ENCODE measurements at regions not wholly inside any gene's neighbourhood (a gene's known extent, or its start where the extent isn't known, plus 50 kb on each side); places are given as distances from the start of the nearest gene placed in this dataset.

DNA sequence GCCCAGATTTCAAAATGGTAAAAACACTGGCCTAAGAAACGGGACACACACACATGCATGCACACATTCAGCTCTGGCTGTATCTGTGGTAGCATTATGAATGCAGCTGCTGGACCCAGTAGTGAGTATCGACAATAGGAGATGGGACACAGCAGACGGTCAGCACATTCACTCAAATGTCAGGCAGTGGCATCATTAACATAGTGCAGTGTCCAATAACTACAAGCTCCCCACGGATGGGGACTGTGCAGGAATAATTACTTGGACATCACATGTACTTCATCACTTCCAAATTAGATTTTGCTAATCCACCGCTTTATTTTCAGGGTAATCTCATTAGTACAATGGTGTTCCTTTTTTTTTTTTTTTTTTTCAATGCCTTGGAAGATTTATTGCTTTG, 109.5 kb downstream of the FANCF start:
- Mint-ChIP-seq H3K36me3 (ENCODE audit: low read depth) (no peaks in the 10 kb centered on the region), H3K27me3 (ENCODE audit: insufficient read depth) (no peaks in the 10 kb centered on the region), H3K4me3 (no peak overlapping the region), H3K4me1 (ENCODE audit: low read depth) (no peaks in the 10 kb centered on the region), H3K27ac (no peak overlapping the region), H3K9me3 (peaks cover 37% of the 10 kb centered on the region)
- no peak for TF ChIP-seq CTCF (IDR thresholded peaks at IDR 0.05)
- no peak for DNase-seq

GRCh38 chr11:22512457-22512856, 113.2 kb downstream of the FANCF start:
- H3K4me3 Mint-ChIP-seq = no peak overlapping the region
- TF ChIP-seq CTCF (IDR thresholded peaks at IDR 0.05) = no peak
- DNase-seq = no peak
- no peaks in the 10 kb centered on the region for H3K36me3 Mint-ChIP-seq (ENCODE audit: low read depth)
- no peak overlapping the region for H3K27ac Mint-ChIP-seq
- H3K9me3 Mint-ChIP-seq = peaks cover 32% of the 10 kb centered on the region
- no peaks in the 10 kb centered on the region for H3K27me3 Mint-ChIP-seq (ENCODE audit: insufficient read depth)
- H3K4me1 Mint-ChIP-seq (ENCODE audit: low read depth) = no peaks in the 10 kb centered on the region

GRCh38 chr11:22510741-22511140, 114.9 kb downstream of the FANCF start:
- Mint-ChIP-seq H3K27ac (no peak overlapping the region), H3K27me3 (ENCODE audit: insufficient read depth) (no peaks in the 10 kb centered on the region), H3K4me1 (ENCODE audit: low read depth) (no peaks in the 10 kb centered on the region), H3K4me3 (no peak overlapping the region), H3K36me3 (ENCODE audit: low read depth) (no peaks in the 10 kb centered on the region), H3K9me3 (peaks cover 32% of the 10 kb centered on the region)
- DNase-seq = no peak
- TF ChIP-seq CTCF (IDR thresholded peaks at IDR 0.05) = no peak

- Mint-ChIP-seq H3K9me3 (peaks cover 32% of the 10 kb centered on the region), H3K27me3 (ENCODE audit: insufficient read depth) (no peaks in the 10 kb centered on the region), H3K36me3 (ENCODE audit: low read depth) (no peaks in the 10 kb centered on the region), H3K4me3 (no peak overlapping the region), H3K27ac (no peak overlapping the region), H3K4me1 (ENCODE audit: low read depth) (no peaks in the 10 kb centered on the region)
- DNase-seq = no peak
- TF ChIP-seq CTCF (IDR thresholded peaks at IDR 0.05) = no peak
Measured at GRCh38 chr11:22510010-22510409, 115.6 kb downstream of the FANCF start.

DNA sequence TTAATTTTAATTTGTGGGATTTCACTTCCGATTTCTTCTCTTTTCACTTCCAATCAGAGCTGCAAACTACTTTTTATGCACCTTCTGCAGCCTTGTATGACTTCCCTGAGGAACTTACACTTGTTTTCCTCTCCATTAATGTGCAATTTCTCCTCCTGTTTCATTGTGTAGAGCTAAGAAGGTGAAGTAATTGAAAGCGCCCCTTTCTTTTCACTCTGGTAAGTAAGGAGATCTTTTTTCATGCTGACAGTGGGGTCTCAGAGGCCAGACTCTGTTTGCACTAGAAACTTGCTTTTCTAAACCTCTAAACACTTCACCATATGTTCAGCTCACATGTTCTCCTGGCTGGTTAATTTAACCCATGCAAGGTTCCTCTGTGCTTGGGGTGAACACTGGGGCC, 117.0 kb downstream of the FANCF start:
- H3K27ac Mint-ChIP-seq = no peak overlapping the region
- H3K4me3 Mint-ChIP-seq = no peak overlapping the region
- no peaks in the 10 kb centered on the region for H3K4me1 Mint-ChIP-seq (ENCODE audit: low read depth)
- no peaks in the 10 kb centered on the region for H3K36me3 Mint-ChIP-seq (ENCODE audit: low read depth)
- DNase-seq = no peak
- H3K9me3 Mint-ChIP-seq = peaks cover 26% of the 10 kb centered on the region
- H3K27me3 Mint-ChIP-seq (ENCODE audit: insufficient read depth) = no peaks in the 10 kb centered on the region
- no peak for TF ChIP-seq CTCF (IDR thresholded peaks at IDR 0.05)

DNA sequence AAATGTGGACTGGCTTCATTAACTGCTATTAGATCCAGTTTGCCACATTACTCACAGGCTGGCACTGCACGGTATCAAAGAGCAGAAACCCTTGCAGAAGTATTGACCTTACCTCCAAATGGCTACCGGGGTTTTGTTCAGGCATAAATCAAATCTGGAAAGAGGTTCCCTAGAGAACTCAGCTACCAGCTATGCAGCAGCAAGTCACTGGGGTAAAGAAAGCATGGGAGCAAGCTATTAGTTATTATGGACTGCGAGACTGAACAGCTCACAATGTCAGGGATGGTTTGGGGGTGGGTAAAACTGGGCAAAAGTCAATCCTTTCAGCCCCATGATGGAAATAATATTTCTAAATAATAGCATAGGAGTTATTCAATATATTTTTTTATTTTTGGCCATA, 128.1 kb downstream of the FANCF start:
- no peak overlapping the region for H3K4me3 Mint-ChIP-seq
- H3K27ac Mint-ChIP-seq = no peak overlapping the region
- H3K36me3 Mint-ChIP-seq (ENCODE audit: low read depth) = no peaks in the 10 kb centered on the region
- peaks cover 17% of the 10 kb centered on the region for H3K9me3 Mint-ChIP-seq
- no peak for TF ChIP-seq CTCF (IDR thresholded peaks at IDR 0.05)
- no peaks in the 10 kb centered on the region for H3K27me3 Mint-ChIP-seq (ENCODE audit: insufficient read depth)
- DNase-seq = no peak
- H3K4me1 Mint-ChIP-seq (ENCODE audit: low read depth) = no peaks in the 10 kb centered on the region
